GM23338 (cell line): ENCODE measurements at regions not wholly inside any gene's neighbourhood (a gene's known extent, or its start where the extent isn't known, plus 50 kb on each side); places are given as distances from the start of the nearest gene placed in this dataset.

Source experiments
- ATAC-seq: fragments of 200-7000 bp; cut with Tn5 transposase; 3 replicates; pipeline ENCODE4 v1.9.1; 2020
- DNase-seq: peaks from one replicate; pipeline ENCODE4 v3.0.0-alpha.2; 2015; ENCODE audit warnings: low spot score
- H2AFZ ChIP-seq: fragments of 200-600 bp; sonication (generic); 2 replicates; pipeline ENCODE4 v1.8.0; 2016; ENCODE audit warnings: antibody characterized with exemption, mild to moderate bottlenecking, moderate library complexity
- H3F3A ChIP-seq: fragments of 200-600 bp; sonication (generic); replicated peaks from 2 replicates; pipeline ENCODE4 v1.8.0; 2017; ENCODE audit warnings: antibody characterized with exemption, mixed run types, low read depth
- H3K27ac ChIP-seq: fragments of 200-600 bp; sonication (generic); 2 replicates; pipeline ENCODE4 v1.6.1; 2016; ENCODE audit warnings: low read depth
- H3K27me3 ChIP-seq: fragments of 200-600 bp; sonication (generic); 2 replicates; pipeline ENCODE4 v1.8.0; 2016; ENCODE audit warnings: mild to moderate bottlenecking, mixed run types, moderate library complexity; ENCODE audit not compliant: insufficient read depth
- H3K36me3 ChIP-seq: fragments of 200-600 bp; sonication (generic); 2 replicates; pipeline ENCODE4 v1.8.0; 2016; ENCODE audit warnings: mild to moderate bottlenecking; ENCODE audit not compliant: insufficient read depth
- H3K4me1 ChIP-seq: fragments of 200-600 bp; sonication (generic); 2 replicates; pipeline ENCODE4 v1.8.0; 2016; ENCODE audit warnings: mild to moderate bottlenecking, moderate library complexity; ENCODE audit not compliant: insufficient read depth
- H3K4me2 ChIP-seq: fragments of 200-600 bp; sonication (generic); 2 replicates; pipeline ENCODE4 v1.7.1; 2017; ENCODE audit warnings: mixed run types
- H3K4me3 ChIP-seq: fragments of 200-600 bp; sonication (generic); 2 replicates; pipeline ENCODE4 v1.6.1; 2016; ENCODE audit warnings: mixed run types
- H3K79me2 ChIP-seq: fragments of 200-600 bp; sonication (generic); replicated peaks from 2 replicates; pipeline ENCODE4 v1.8.0; 2017; ENCODE audit warnings: mild to moderate bottlenecking; ENCODE audit not compliant: insufficient read depth
- H3K9me2 ChIP-seq: fragments of 200-600 bp; sonication (generic); 2 replicates; pipeline ENCODE4 v1.8.0; 2017; ENCODE audit not compliant: insufficient read depth
- H4K20me1 ChIP-seq: fragments of 200-600 bp; sonication (generic); replicated peaks from 2 replicates; pipeline ENCODE4 v1.8.0; 2017; ENCODE audit warnings: mild to moderate bottlenecking; ENCODE audit not compliant: insufficient read depth
- H3K27ac Mint-ChIP-seq: 2 replicates; pipeline ENCODE4 v1.8.0; 2020; ENCODE audit warnings: inconsistent platforms, mild to moderate bottlenecking, moderate library complexity, mixed read lengths
- H3K27me3 Mint-ChIP-seq: 3 replicates; pipeline ENCODE4 v1.8.0; 2022; ENCODE audit warnings: low read depth, mild to moderate bottlenecking, moderate library complexity, mixed read lengths, inconsistent platforms; ENCODE audit not compliant: insufficient read depth, poor library complexity
- H3K36me3 Mint-ChIP-seq: 3 replicates; pipeline ENCODE4 v1.8.0; 2021; ENCODE audit warnings: low read depth, mild to moderate bottlenecking, inconsistent platforms, moderate library complexity, mixed read lengths
- H3K4me1 Mint-ChIP-seq: 3 replicates; pipeline ENCODE4 v1.8.0; 2020; ENCODE audit warnings: mild to moderate bottlenecking, inconsistent platforms, mixed read lengths
- H3K4me3 Mint-ChIP-seq: 3 replicates; pipeline ENCODE4 v1.8.0; 2021; ENCODE audit warnings: moderate library complexity, mild to moderate bottlenecking, inconsistent platforms, mixed read lengths
- H3K9me3 Mint-ChIP-seq: 3 replicates; pipeline ENCODE4 v1.8.0; 2020; ENCODE audit warnings: moderate library complexity, mild to moderate bottlenecking, inconsistent platforms, mixed read lengths
- ETS1 ChIP-seq: IDR thresholded peaks from 2 replicates; pipeline ENCODE4 v1.6.1; 2016; ENCODE audit warnings: antibody characterized with exemption
- EZH2 ChIP-seq: fragments of 200-600 bp; sonication (generic); IDR thresholded peaks from one replicate; pipeline ENCODE4 v1.8.0; 2017; ENCODE audit warnings: antibody characterized with exemption, mild to moderate bottlenecking, low read depth; ENCODE audit not compliant: unreplicated experiment
- ZNF462 ChIP-seq: fragments of 250-450 bp; sonication (Bioruptor Pico); IDR thresholded peaks from 2 replicates; pipeline ENCODE4 v1.5.0; 2020; ENCODE audit warnings: mild to moderate bottlenecking, moderate library complexity

- Histone ChIP-seq H3K36me3 (no peaks in the 10 kb centered on the region), H3K4me3 (no peak overlapping the region)
Measured at GRCh38 chr22:22128440-22128839, 116.1 kb upstream of the VPREB1 start.

More at GRCh38 chr22:22128440-22128839, 116.1 kb upstream of the VPREB1 start:
- no peaks in the 10 kb centered on the region for H3K79me2 ChIP-seq
- no peak overlapping the region for H3K27ac Mint-ChIP-seq
- no peak overlapping the region for H3K27ac ChIP-seq
- DNase-seq (no peak), ATAC-seq (no peak)
- TF ChIP-seq ZNF462: no peak
- TF ChIP-seq EZH2: peak; percentile 39
- TF ChIP-seq ETS1: no peak
- H2AFZ ChIP-seq: no peak overlapping the region
- H3F3A ChIP-seq: no peaks in the 10 kb centered on the region
- peaks cover 96% of the 10 kb centered on the region for H3K27me3 ChIP-seq
- peaks cover 35% of the 10 kb centered on the region for H3K4me1 Mint-ChIP-seq
- H3K4me1 ChIP-seq: peaks cover 25% of the 10 kb centered on the region
- no peaks in the 10 kb centered on the region for H3K9me2 ChIP-seq
- H3K4me2 ChIP-seq: no peak overlapping the region
- no peaks in the 10 kb centered on the region for H4K20me1 ChIP-seq
- no peaks in the 10 kb centered on the region for H3K9me3 Mint-ChIP-seq
- peaks cover 64% of the 10 kb centered on the region for H3K27me3 Mint-ChIP-seq
- no peaks in the 10 kb centered on the region for H3K36me3 Mint-ChIP-seq
- no peak overlapping the region for H3K4me3 Mint-ChIP-seq
